ENCODE measurements at regions not wholly inside any gene's neighbourhood (a gene's known extent, or its start where the extent isn't known, plus 50 kb on each side); places are given as distances from the start of the nearest gene placed in this dataset.

DNA sequence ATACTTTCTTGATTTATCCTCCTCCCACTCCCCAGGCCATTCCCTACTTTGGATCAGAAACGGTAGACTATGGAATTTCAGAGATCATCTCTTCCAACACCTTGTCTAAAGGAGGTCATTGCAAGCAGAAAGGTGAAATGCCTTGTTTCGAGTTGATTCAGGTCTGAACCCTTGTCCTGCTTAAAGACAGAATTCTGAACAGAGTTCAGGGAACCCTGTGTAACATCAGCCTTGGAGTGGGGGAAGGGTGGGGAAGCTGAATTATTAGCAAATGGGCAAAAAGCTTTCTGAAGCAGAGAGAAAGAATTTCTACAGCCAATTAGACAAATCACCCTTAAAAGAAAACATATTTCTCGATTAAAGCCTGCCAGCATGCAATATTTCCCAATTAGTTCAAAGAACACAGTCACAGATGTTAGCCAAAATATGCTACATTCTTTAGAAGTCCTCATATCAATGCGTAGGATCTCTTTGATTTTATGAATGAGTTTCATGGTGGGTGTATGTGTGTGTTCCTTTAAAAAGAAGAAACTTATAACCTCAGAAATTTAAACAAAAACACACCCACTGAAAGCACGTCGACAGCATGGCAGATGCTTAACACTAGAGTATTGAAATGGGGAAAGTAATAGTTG is 353.1 kb downstream of the RND3 start:
- Histone ChIP-seq H3K4ac (ENCODE audit: low read depth, low read length) (no peak overlapping the region), H3K9me3 (ENCODE audit: control insufficient read depth, low read depth, low read length) (no peaks in the 10 kb centered on the region), H3K27ac (ENCODE audit: insufficient read length, low read depth, low read length) (no peak overlapping the region), H2BK5ac (ENCODE audit: insufficient read length, low read length) (no peak overlapping the region), H4K91ac (ENCODE audit: insufficient read length, low read depth, low read length) (no peak overlapping the region), H4K5ac (ENCODE audit: insufficient read length, low read depth, low read length) (no peak overlapping the region), H3K4me1 (ENCODE audit: insufficient read depth, low read length) (no peaks in the 10 kb centered on the region; the same call in 1 of the 2 replicates), H3K4me2 (ENCODE audit: insufficient read depth, insufficient read length, low read length) (no peak overlapping the region), H3K56ac (ENCODE audit: insufficient read length, low read depth, low read length) (no peak overlapping the region), H3K79me1 (ENCODE audit: insufficient read depth, low read depth, low read length, poor library complexity, severe bottlenecking) (no peaks in the 10 kb centered on the region), H3K23me2 (ENCODE audit: insufficient read length, low read depth, low read length, poor library complexity, severe bottlenecking) (no peaks in the 10 kb centered on the region), H2BK15ac (ENCODE audit: low read depth, low read length) (no peak overlapping the region), H3T11ph (ENCODE audit: low read length) (no peak overlapping the region), H2BK12ac (ENCODE audit: insufficient read length, low read depth, low read length) (no peak overlapping the region), H3K23ac (ENCODE audit: insufficient read length, low read depth, low read length) (no peak overlapping the region), H4K20me1 (ENCODE audit: control insufficient read depth, insufficient read depth, insufficient read length) (no peaks in the 10 kb centered on the region), H2AK5ac (ENCODE audit: insufficient read length, low read length) (no peak overlapping the region), H2BK120ac (ENCODE audit: low read depth, low read length, poor library complexity, severe bottlenecking) (no peak overlapping the region), H2BK20ac (ENCODE audit: low read depth, low read length, poor library complexity, severe bottlenecking) (no peak overlapping the region), H3K79me2 (ENCODE audit: insufficient read depth, low read length) (no peaks in the 10 kb centered on the region), H3K18ac (ENCODE audit: insufficient read length, low read depth, low read length) (no peak overlapping the region), H4K8ac (replicated peaks; ENCODE audit: insufficient read length, low read depth, low read length) (no peak overlapping the region), H3K9ac (ENCODE audit: extremely low read depth, insufficient read length, low read length) (no peak overlapping the region), H2AFZ (ENCODE audit: low read length) (no peak overlapping the region), H3K27me3 (ENCODE audit: insufficient read depth, low read length) (no peaks in the 10 kb centered on the region), H3K14ac (ENCODE audit: insufficient read depth, low read length) (no peak overlapping the region)
- Mint-ChIP-seq H3K36me3 (ENCODE audit: insufficient read depth in 1 of 3, low read depth in 3 of 3) (no peaks in the 10 kb centered on the region), H3K27me3 (ENCODE audit: low read depth) (no peaks in the 10 kb centered on the region), H3K27ac (no peak overlapping the region; a peak in 1 of 7 replicates), H3K4me3 (no peak overlapping the region), H3K9me3 (no peaks in the 10 kb centered on the region), H3K4me1 (peaks cover 0 to 7% of the 10 kb centered on the region in 2 experiments; a peak in 2 of 4 replicates)
- DNase-seq: no peak
- no peak for TF ChIP-seq CTCF (conservative IDR thresholded peaks at IDR 0.05)
- no CpG with 5 or more reads among the region's 6 CpGs for WGBS (ENCODE audit: extremely low coverage, insufficient read length, low lambda C conversion rate)
